ENCODE measurements at regions not wholly inside any gene's neighbourhood (a gene's known extent, or its start where the extent isn't known, plus 50 kb on each side); places are given as distances from the start of the nearest gene placed in this dataset.
"Not testable (repeated sequence)": the region's sequence is repeated elsewhere in the genome, so short reads cannot be mapped to it uniquely, and the experiment has no call there.

- not testable (repeated sequence) for H3F3A ChIP-seq (ENCODE audit: insufficient read depth, low read length); DNase-seq; H3K79me2 ChIP-seq (ENCODE audit: low read length); H3K27ac ChIP-seq (ENCODE audit: low read length); H3K36me3 ChIP-seq (replicated peaks; ENCODE audit: insufficient read depth, low read length); H3K27me3 ChIP-seq (replicated peaks; ENCODE audit: insufficient read depth, low read length); H4K20me1 ChIP-seq (ENCODE audit: insufficient read depth, low read length); H3K4me1 ChIP-seq (ENCODE audit: low read length); H3K4me2 ChIP-seq (ENCODE audit: low read depth, low read length); H3K9me3 ChIP-seq (replicated peaks; ENCODE audit: insufficient read depth, low read length); H3K4me3 ChIP-seq (ENCODE audit: low read length); H2AFZ ChIP-seq (ENCODE audit: low read length); H3K9me2 ChIP-seq (replicated peaks; ENCODE audit: insufficient read depth, low read length); H3K9ac ChIP-seq (ENCODE audit: low read length)
These were observed 79.2 kb downstream of the PXDC1 start for GRCh38 chr6:3672339-3672738.

DNA sequence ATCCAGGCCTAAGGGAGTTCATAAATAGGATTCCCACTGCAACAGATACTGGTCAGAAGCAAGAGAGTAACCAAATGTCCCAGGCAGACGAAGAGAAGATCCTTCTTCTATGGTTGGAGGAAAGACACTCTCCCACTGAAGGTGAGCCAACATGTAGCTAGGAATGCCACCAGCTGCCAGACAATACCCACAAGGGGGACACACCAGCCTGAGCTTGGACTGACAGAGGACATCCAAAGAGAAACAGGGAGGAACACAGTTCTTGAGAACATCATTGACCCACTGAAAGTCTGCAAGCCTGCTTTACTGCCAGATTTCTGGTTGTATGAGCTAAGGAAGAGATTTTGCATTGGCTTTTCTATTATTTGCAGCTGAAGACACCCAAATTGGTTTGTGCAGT, 80.1 kb downstream of the PXDC1 start:
- no peak overlapping the region for H2AFZ ChIP-seq (ENCODE audit: low read length)
- 0 out of 2 replicates have a peak, but pooled peaks cover 3% of the 10 kb centered on the region for H3K4me1 ChIP-seq (ENCODE audit: low read length)
- H3K4me2 ChIP-seq (ENCODE audit: low read depth, low read length) = no peak overlapping the region
- no peak for DNase-seq
- H3K27me3 ChIP-seq (replicated peaks; ENCODE audit: insufficient read depth, low read length) = no peaks in the 10 kb centered on the region
- H3F3A ChIP-seq (ENCODE audit: insufficient read depth, low read length) = no peaks in the 10 kb centered on the region; the same call in 1 of the 2 replicates
- H3K9me3 ChIP-seq (replicated peaks; ENCODE audit: insufficient read depth, low read length) = no peaks in the 10 kb centered on the region
- H3K79me2 ChIP-seq (ENCODE audit: low read length) = no peaks in the 10 kb centered on the region
- no peak overlapping the region for H3K9ac ChIP-seq (ENCODE audit: low read length)
- H4K20me1 ChIP-seq (ENCODE audit: insufficient read depth, low read length) = no peaks in the 10 kb centered on the region
- H3K4me3 ChIP-seq (ENCODE audit: low read length) = no peak overlapping the region
- no peaks in the 10 kb centered on the region for H3K9me2 ChIP-seq (replicated peaks; ENCODE audit: insufficient read depth, low read length)
- no peaks in the 10 kb centered on the region for H3K36me3 ChIP-seq (replicated peaks; ENCODE audit: insufficient read depth, low read length)
- H3K27ac ChIP-seq (ENCODE audit: low read length) = no peak overlapping the region
- TF ChIP-seq EZH2phosphoT487 (IDR thresholded peaks at IDR 0.05; ENCODE audit: low read length) (no peak), EZH2 (optimal IDR thresholded peaks at IDR 0.05; ENCODE audit: low read depth, low read length) (no peak), CTCF (IDR thresholded peaks at IDR 0.05; ENCODE audit: low read length) (no peak)

GRCh38 chr6:3670356-3670755, 81.2 kb downstream of the PXDC1 start:
- Histone ChIP-seq H3K9ac (ENCODE audit: low read length) (no peak overlapping the region), H3K4me3 (ENCODE audit: low read length) (no peak overlapping the region), H3K36me3 (replicated peaks; ENCODE audit: insufficient read depth, low read length) (no peaks in the 10 kb centered on the region), H4K20me1 (ENCODE audit: insufficient read depth, low read length) (no peaks in the 10 kb centered on the region), H3K27me3 (replicated peaks; ENCODE audit: insufficient read depth, low read length) (no peaks in the 10 kb centered on the region), H2AFZ (ENCODE audit: low read length) (no peak overlapping the region), H3K9me2 (replicated peaks; ENCODE audit: insufficient read depth, low read length) (no peaks in the 10 kb centered on the region), H3K4me2 (ENCODE audit: low read depth, low read length) (no peak overlapping the region), H3K4me1 (ENCODE audit: low read length) (0 out of 2 replicates have a peak, but pooled peaks cover 3% of the 10 kb centered on the region), H3K9me3 (replicated peaks; ENCODE audit: insufficient read depth, low read length) (no peaks in the 10 kb centered on the region), H3F3A (ENCODE audit: insufficient read depth, low read length) (no peaks in the 10 kb centered on the region; the same call in 1 of the 2 replicates), H3K27ac (ENCODE audit: low read length) (no peak overlapping the region), H3K79me2 (ENCODE audit: low read length) (no peaks in the 10 kb centered on the region)
- DNase-seq = no peak
- no peak for TF ChIP-seq CTCF (IDR thresholded peaks at IDR 0.05; ENCODE audit: low read length)
- no peak for TF ChIP-seq EZH2phosphoT487 (IDR thresholded peaks at IDR 0.05; ENCODE audit: low read length)
- TF ChIP-seq EZH2 (optimal IDR thresholded peaks at IDR 0.05; ENCODE audit: low read depth, low read length) = no peak

DNA sequence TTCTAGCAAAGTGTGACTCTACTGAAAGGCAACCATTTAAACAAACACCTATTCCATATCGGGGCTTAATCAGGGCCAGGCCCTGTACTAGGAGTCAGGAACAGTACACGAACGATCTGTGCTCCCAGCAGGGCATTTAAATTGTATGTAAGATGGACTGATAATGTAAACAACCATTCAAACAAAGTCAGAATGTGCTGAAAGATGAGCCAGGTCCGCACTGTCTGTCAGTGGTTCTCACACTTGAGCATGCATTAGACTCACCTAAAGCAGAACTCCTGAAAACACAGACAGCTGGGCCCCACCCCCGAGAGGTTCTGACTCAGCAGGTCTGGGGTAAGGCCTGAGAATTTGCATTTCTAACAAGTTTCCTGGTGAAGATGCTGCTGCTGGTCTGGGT, 81.6 kb downstream of the PXDC1 start:
- Histone ChIP-seq H2AFZ (ENCODE audit: low read length) (no peak overlapping the region), H4K20me1 (ENCODE audit: insufficient read depth, low read length) (no peaks in the 10 kb centered on the region)

More for the DNA sequence above, 81.6 kb downstream of the PXDC1 start:
- no peak overlapping the region for H3K9ac ChIP-seq (ENCODE audit: low read length)
- H3F3A ChIP-seq (ENCODE audit: insufficient read depth, low read length) = no peaks in the 10 kb centered on the region; the same call in 1 of the 2 replicates
- H3K27me3 ChIP-seq (replicated peaks; ENCODE audit: insufficient read depth, low read length) = no peaks in the 10 kb centered on the region
- H3K4me1 ChIP-seq (ENCODE audit: low read length) = 0 out of 2 replicates have a peak, but pooled peaks cover 3% of the 10 kb centered on the region
- no peak overlapping the region for H3K27ac ChIP-seq (ENCODE audit: low read length)
- no peaks in the 10 kb centered on the region for H3K9me3 ChIP-seq (replicated peaks; ENCODE audit: insufficient read depth, low read length)
- H3K4me3 ChIP-seq (ENCODE audit: low read length) = no peak overlapping the region
- DNase-seq = peak; percentile 34
- H3K79me2 ChIP-seq (ENCODE audit: low read length) = no peaks in the 10 kb centered on the region
- TF ChIP-seq CTCF (IDR thresholded peaks at IDR 0.05; ENCODE audit: low read length) (no peak), EZH2phosphoT487 (IDR thresholded peaks at IDR 0.05; ENCODE audit: low read length) (no peak), EZH2 (optimal IDR thresholded peaks at IDR 0.05; ENCODE audit: low read depth, low read length) (no peak)
- H3K36me3 ChIP-seq (replicated peaks; ENCODE audit: insufficient read depth, low read length) = no peaks in the 10 kb centered on the region
- peak overlapping the region; percentile 18; the same call in 1 of the 2 replicates for H3K4me2 ChIP-seq (ENCODE audit: low read depth, low read length)
- no peaks in the 10 kb centered on the region for H3K9me2 ChIP-seq (replicated peaks; ENCODE audit: insufficient read depth, low read length)
